Embryonic facial prominence (tissue), 1 donor: ENCODE measurements at regions not wholly inside any gene's neighbourhood (a gene's known extent, or its start where the extent isn't known, plus 50 kb on each side); places are given as distances from the start of the nearest gene placed in this dataset.

ENCODE experiments used
- DNase-seq: peaks from one replicate; pipeline ENCODE4 v3.0.0-alpha.2; 2016; ENCODE audit errors: extremely low spot score

DNA sequence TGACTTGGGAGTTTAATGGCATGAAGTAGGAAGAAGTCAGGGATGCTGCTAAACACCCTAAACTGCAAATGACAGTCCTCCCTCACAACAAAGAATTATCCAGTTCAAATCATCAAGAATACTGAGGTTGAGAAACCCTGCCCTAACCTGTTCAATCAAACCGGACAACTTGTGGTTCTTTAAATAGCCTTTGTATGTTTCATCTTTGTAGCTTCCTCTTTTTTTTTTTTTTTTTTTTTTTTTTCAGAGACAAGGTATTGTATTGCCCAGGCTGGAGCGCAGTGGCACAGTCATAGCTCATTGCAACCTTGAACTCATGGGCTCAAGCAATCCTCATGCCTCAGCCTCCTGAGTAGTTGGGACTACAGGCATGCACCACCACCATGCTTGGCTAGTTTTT lies 52.5 kb upstream of the TTC29 start:
- no peak for DNase-seq

DNA sequence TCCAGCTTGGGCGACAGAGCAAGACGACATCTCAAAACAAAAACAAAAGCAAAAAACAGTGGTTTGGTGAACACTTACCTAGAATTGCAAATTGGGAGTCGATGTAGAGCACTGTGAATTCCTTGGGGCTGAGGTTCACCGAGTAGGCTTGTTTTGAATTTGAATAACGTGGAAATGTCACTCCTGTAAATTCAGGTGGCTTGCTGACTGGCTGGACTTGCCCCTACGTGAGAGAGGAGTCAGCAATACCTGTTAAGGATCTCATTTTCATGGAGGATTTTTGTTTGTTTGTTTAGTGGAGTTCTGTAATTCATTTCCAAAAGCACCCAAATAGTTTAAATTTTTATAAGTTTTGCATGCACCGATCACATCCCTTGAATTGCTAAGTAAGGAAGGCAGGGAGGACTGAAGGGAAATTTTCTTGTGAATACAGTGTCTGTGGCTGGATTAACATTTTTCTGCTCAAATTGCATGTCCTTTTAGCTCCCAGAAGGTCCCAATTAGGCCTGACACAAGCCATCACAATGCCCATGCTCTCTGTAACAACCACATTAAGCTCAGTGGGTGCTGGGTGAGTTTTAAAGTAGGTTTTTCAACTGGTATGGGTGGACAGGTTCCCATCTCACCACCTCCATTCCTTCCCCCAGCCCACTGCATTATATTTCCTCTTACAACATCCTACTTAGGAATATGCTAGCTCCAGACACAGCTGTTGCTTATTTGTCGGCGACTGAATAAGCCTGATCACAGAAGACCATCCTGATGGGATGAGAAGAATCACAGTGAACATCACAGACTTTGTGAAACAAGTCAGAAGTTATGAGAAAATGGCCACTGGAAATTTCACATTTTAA lies 58.5 kb upstream of the TTC29 start:
- DNase-seq = no peak

DNA sequence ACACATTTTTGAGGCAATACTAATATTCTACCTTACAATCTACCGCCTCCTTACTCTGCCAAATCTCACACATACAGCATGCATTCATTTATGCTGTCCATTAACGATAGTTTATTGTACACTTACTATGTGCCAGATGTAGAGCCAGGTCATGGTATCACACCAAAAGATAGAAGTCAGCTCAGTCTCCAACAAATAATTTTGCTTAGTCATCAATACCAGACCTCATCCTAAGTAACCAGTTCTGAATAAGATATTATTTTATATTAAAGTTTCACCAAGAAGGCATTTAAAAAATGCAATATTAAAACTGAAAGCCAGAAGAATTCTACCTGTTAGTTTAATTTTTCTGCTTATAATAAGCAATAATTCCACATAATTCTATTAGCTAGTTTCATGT lies 60.6 kb upstream of the TTC29 start:
- no peak for DNase-seq

DNA sequence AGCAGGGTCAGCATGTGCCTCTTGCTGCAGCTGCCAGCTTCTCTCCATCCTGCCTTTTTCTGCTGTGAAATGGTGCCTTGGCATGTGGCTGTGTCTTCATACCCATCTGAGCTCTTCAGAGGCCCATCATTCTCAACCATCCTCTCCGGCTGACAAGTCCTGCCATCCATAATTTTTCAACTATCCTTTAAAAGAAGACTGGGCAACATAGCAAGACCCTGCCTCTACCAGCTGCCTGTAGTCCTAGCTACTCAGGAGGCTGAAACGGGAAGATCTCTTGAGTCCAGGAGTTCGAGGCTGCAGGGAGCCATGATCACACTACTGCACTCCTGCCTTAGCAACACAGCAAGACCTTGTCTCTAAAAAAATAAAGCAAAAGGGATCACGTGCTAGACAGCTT lies 64.2 kb upstream of the TTC29 start:
- DNase-seq = no peak

DNA sequence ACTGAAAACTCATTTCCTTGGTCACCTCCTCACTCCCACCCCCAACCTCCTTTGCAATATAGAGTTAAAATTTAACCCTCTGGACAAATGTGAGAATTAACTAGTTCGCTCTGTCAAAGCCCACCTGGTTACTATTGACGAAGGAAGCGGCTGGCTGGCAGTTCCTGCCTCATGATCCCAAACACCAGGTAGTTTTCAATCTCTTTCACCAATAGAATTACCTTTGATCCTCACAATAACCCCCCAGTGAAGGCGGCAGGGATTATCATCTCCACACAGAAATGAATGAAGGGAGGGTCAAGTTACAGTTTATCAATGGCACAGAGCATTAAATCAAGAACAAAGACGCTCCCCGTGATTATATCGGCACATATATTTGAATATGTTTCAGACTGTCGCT lies 65.7 kb upstream of the TTC29 start:
- DNase-seq = no peak

DNA sequence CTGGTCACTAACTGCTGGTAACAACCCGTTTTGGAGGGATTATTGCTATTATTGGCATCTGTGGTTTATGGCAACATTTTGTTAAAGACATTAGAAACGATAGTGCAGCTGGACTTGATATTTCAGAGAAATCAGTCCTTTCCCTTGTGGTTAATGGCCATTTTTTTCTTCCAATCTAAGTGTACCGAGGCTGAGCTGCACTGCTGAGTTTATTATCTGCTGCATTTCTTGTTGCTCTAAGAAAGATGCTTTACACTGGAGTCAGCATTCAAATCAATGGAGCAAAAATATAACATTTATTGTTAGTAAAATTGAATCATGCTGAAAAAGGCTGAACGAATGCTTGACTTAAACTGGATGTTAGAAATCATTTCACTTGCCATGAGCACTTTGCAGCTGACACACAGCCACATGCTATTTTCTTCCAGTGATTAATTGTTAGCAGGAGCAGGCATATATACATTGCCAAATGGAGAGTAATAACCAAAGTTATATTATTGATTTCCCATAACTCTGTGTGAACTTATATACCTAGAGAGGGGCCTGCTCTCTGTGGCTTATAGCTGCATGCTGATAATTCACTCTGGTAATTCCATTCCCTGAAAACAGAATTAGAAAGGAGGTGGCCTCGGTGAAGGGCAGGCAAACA lies 66.5 kb upstream of the TTC29 start:
- DNase-seq = no peak

DNA sequence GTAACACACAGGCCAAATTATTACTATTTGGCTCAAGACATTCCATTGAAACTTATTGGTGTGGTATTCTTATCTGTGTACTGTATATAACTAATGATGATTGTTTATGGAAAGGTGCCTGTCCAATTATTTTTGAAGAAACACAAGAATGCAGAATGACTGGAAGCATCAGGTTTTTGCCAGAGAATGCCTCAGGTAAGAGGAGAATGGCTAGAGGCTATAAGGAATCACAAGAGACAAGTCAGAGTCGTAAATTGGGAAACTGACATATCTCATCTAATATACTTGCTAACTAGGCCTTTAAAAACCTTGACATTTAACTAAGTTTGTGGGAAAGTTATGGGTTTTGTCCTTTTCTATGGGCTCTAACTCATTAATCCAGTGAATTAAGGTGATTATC lies 69.3 kb upstream of the TTC29 start:
- no peak for DNase-seq

DNA sequence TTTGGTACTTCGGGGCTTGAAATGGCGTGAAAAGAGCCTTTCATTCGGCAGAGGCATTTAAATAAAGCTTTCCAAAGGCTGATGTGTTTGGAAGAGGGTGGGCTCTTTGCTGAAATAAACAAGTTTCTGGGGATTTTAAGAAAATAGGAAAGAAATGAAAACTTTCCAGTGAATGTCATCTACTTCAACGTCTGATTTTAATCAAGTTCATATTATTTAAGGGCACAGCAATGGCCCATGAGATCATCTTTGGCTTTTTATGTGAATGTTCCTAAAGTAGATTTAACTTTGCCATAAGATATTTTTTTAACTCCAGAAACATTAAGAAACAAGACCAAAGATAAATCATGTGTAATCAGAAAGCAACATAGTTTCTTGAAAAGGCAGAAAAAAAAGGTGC lies 69.8 kb upstream of the TTC29 start:
- DNase-seq = no peak

DNA sequence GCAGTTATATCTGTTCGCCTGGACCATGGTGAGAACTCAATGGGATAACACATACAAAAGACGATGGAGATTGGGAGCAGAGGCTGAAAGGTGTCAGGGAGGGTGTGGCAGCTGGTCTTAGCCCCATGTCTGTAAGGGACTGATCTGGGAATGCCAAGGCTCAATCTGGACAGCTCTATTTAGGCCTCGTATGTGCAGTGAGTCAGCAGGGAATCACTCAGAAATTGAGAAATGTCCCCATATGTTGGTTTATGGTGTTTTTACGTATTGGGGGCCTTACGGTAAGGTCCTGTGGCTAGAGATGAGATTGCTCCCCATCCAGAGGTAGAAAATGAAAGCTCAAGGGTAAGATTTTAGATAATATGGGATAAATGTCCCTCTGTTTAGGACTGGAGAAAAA lies 71.4 kb upstream of the TTC29 start:
- DNase-seq = no peak

DNA sequence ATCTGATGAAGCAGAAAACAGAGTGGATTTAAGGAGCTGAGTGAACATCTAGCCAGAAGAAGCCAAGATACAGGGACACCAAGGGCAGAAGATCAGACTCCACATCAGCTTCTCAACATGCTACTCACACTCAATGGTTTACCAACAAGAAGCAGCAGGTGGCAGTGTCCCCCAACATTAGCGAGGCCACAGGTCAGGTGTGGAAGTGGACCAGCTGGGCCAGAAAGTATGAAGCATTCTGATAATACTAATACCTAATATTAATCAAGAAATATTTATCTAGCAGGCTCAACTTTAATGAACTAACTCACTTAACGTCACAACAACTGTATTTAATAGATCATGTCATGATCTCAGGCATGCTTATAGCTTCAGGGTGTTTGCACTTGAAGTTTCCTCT lies 73.4 kb upstream of the TTC29 start:
- no peak for DNase-seq

DNA sequence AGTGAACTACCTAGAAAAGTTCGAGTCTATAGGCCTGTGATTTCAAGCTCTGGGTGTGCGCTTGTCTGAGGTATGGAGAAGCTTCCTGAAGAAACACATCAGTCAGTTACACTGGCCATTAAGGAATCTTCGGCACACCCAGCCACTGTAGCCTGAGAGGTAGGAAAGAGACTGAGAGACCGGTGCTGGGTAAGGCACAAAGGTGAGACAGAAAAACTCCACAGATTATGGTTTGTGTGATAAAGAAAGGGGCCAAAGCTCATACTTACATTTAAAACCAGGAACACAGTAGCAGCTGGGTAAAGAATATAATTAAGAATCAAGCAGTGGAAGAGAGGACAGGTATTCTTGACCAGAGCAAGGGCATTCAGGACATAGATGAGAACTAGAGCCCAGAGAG lies 74.8 kb upstream of the TTC29 start:
- no peak for DNase-seq

DNA sequence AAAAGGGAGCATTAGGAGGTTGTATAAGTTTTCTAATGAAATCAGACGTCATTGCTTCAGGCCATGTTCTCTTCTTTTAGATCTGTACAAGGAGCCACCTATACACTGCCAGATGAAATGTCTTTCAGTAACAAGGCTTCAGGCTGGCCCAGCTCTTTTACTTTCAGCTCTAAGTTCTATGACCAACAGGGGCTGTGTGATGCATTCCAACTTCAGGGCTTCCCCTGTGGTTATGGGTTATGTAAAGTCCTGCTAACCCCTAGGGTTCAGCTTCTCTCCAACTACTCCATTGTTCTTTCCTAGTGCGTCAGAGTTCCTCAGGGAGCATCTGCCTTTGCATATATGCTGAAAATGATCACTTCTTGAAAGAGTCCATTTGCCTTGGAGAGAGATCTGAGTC lies 79.4 kb upstream of the TTC29 start:
- DNase-seq = no peak

DNA sequence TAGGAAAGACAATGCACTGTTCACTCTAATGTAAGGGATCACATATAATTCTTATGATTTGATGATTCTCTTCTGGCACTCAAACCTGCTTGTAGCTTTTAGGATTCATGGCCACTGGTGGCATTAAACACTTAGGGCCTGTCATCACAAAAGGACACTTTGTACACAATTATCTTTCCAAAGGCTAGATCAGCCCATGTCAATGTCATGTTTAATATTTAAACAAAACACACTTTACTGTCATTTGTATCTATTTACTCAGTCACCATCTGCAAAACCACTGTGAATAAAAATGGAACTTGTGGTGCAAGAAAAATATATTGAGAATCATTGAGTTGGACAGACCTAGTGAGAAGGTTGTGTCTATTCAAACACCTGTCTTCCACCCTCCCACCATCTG lies 83.6 kb upstream of the TTC29 start:
- no peak for DNase-seq

DNA sequence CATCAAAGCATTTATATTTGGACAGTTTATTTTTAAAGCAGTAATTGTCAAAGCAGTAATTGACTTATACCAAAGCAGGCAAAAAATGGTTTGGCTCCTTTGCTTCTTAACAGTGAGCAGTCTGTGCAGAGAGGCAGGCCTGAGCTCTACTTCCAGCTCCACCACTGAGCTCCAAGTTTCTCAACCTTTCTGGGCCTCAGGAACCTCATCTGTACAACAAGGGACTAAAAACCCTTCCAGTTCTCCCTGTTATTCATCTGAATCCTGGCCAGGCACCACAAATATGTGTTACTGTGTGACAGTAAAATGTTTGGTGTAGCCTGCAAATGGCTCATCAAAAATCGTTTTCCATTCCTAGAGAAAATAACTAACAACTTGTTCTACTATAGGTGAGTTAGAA lies 88.7 kb upstream of the TTC29 start:
- DNase-seq = no peak

DNA sequence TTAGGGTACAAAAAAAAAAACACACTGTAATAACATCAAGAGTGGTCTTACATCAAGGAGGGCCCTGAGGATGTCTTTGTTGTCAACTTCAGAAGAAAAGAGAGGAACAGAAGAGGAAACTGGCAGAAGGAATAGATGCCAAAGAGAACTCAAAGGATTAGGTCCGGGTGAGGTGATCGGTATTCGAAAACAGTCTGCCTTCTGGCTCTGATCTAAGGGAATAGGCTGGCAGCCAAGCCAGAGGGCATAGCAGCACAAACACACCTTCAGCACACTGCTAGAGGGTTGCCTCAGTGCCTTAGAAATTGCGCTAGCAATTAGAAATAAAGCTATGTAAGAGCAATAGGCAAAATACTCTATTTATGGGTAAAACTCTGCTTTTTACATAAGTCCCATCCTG lies 91.4 kb upstream of the TTC29 start:
- no peak for DNase-seq

DNA sequence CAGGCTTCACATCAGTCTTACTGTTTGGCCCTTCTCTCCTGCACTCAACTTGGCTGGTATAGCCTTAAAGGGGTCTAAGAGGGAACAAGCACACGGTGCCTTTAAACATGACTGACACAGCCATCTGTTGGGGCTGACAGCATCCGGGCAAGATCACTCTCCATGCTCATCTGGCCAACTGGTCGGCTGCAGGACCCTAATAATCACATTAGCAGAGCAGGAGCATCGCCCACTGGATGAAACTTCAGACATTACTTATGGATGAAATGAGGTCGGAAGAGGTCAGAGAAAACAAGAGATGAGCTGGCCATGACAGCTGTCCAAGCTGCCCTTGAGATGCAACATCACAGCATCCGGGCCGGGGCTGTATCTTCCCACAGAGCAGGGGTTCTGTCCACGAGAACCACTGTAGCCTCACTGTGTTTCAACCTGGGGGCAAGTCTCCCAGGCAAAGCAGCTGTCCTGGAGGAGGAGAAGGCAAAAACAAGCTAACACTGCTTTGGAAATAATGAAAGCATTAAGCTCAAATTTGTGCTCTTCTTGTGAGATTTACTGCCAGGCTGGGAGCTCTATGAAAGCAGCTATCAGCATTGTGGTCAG lies 94.4 kb upstream of the TTC29 start:
- no peak for DNase-seq

DNA sequence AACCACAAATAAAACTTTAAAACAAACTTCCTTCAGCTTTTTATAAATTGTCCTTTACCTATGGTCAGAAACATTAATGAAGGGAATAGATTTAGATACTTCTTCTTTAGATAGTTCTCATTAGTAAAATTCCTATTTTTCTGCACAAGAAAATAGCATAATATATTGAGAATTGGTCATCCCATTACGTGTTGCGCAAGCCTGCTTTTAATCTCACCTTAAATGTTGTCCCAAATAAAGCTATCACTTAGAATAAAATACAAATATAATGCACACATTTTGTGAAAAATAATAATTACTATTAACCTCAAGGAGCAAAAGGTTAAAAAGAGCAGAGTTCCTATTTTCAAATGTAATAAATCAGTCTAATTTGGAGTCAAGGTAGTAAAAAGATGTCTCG lies 95.2 kb upstream of the TTC29 start:
- DNase-seq = no peak

DNA sequence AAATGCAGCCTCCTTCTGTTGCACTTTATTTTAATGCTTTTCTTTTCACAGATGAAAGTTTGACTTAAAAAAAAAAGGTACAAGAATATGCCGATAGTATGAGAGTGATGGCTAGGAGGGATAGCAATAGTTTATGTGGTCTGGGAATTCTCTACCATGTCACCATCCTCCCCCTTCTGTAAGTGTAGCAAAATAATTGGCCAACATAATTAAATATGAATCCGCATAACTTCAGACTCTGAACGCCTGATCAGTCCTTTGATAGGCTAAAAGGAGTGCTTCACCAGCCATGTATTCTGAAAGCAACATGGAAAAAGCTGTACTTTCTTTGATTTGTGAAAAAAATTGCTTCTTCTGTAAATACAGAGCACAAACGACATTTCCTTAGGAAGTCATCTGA lies 95.7 kb upstream of the TTC29 start:
- DNase-seq = no peak

DNA sequence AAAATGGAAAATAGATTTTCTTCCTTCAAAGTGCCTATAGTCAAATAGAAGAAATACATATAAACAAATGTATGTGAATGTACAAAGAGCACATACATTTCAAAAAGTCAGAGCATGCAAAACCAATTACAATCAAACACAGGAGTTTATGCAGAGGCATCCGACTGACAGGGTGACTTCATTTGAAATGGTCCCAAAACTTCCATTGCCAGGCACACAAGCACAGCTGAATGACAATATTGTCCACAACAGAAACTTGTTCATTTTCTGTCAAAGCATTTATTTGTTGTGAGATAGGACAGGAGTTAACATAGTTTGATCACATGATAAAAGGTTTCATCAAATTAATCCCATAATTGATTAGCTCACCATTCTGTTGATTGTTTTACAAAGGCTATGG lies 96.4 kb upstream of the TTC29 start:
- no peak for DNase-seq

DNA sequence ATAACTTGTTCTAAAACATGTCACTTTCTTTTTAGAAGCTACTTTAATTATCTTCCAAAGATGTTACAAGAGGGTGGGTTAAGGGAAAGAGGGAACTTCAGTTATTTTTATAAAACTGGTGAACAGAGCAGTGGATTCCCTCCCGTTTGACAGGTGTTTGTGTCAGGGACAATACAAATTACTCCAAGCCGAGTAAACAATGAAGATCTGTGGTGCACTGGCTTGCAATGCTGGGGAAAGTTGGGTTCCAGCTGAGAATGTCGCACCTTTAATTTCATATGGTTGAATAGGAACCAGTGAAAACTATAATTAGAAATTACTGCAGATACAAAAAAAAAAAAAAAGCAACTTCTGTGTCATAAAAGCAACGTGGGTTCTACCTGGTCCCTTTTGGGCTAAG lies 98.6 kb upstream of the TTC29 start:
- DNase-seq = no peak

DNA sequence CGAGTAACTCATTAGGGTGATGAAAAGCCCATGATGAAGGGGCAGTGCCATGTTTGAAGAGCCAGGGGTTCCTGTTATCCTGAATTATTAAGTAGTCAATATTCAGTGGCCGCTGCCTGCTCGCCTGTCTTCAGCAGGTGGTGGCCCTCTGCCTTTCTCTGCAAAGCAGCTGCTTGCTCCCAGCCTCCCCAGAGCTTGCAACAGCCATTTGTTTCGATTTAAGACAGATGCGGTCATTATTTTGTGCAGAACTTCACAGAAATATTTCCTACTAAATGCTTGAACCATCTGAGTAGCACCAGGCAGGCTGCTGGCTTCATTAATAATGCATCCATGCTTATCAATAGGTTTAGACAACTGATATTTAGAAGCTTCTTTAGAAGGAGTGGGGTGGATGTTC lies 104.3 kb upstream of the TTC29 start:
- no peak for DNase-seq

DNA sequence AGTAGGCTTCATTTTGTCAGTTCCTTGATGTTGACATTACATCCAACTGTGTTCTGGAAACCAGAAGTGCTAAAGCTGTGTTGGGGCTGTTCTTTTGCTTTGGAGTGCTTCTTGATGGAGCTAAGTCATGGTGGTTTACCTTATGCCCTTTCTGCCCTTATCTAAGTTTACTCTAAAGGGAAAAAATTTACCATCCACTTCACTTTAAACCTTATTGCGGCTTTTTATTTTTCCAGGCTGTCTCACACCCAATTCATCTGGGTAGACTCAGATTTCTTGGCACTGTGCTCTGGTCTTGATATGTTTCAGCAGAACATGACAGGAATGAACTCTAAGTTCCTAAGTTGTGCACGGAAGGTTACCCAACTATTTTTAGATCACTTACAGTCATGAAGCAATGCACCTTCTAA lies 104.7 kb upstream of the TTC29 start:
- no peak for DNase-seq

DNA sequence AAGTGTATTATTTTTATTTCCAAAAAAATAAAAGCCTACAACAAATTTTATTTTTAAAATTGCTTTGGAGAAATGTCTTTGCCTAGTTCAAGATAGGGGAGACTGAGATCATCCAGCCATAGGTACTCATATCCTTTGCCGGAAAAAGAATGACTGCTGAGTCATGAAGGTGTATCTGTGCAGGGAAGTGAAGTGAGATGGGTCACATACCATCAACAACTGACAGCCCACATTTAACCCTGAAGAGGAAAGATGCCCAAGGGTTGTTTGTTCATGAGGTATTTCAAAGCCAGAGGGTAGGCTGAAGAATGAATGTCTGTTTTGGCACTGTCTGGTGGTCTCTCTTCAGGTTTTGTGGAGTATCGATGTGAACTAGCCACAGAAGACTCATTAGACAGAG lies 106.7 kb upstream of the TTC29 start:
- DNase-seq = no peak
